ENCODE measurements at regions not wholly inside any gene's neighbourhood (a gene's known extent, or its start where the extent isn't known, plus 50 kb on each side); places are given as distances from the start of the nearest gene placed in this dataset.
A peak's percentile ranks its signal among the peaks of the same experiment; 100 is the strongest.
"Not testable (repeated sequence)": the region's sequence is repeated elsewhere in the genome, so short reads cannot be mapped to it uniquely, and the experiment has no call there.

- ATAC-seq (ENCODE audit: low FRiP score): no peak
- peak; percentile 4 to 35 for DNase-seq
- H3K27me3 ChIP-seq (ENCODE audit: control insufficient read depth in 1 of 2, insufficient read depth in 2 of 2, low read length in 1 of 2): no peaks in the 10 kb centered on the region
- no peaks in the 10 kb centered on the region for H3K4me1 ChIP-seq (ENCODE audit: control insufficient read depth in 1 of 2, insufficient read depth in 2 of 2, low read length in 2 of 2)
- intact Hi-C loops (cut with DNase I): no loop called here
- no peak overlapping the region for H3K27ac ChIP-seq (ENCODE audit: low read depth in 1 of 2, low read length in 2 of 2)
- H3K36me3 ChIP-seq (ENCODE audit: control insufficient read depth in 1 of 2, insufficient read depth in 2 of 2, low read length in 1 of 2): no peaks in the 10 kb centered on the region
- WGBS, 2 donors: 90 to 91% methylated on average over 5 of the region's 5 CpGs
- no peak overlapping the region for H3K4me3 ChIP-seq (ENCODE audit: low read length in 2 of 2)
- H3K9me3 ChIP-seq (ENCODE audit: control insufficient read depth, low read length): no peaks in the 10 kb centered on the region
Observed at GRCh38 chr1:30138891-30139290, 584.5 kb downstream of the MATN1 start.

- peak in 1 of 2 donors; percentile 2 for DNase-seq
- ATAC-seq (ENCODE audit: low FRiP score): no peak
- H3K27ac ChIP-seq (ENCODE audit: low read depth in 1 of 2, low read length in 2 of 2): no peak overlapping the region
- intact Hi-C loops (cut with DNase I): no loop called here
- H3K9me3 ChIP-seq (ENCODE audit: control insufficient read depth, low read length): no peaks in the 10 kb centered on the region
- WGBS, 2 donors: 85 to 86% methylated on average over 3 of the region's 3 CpGs
- H3K36me3 ChIP-seq (ENCODE audit: control insufficient read depth in 1 of 2, insufficient read depth in 2 of 2, low read length in 1 of 2): no peaks in the 10 kb centered on the region
- H3K27me3 ChIP-seq (ENCODE audit: control insufficient read depth in 1 of 2, insufficient read depth in 2 of 2, low read length in 1 of 2): no peaks in the 10 kb centered on the region
- H3K4me3 ChIP-seq (ENCODE audit: low read length in 2 of 2): no peak overlapping the region
- no peaks in the 10 kb centered on the region for H3K4me1 ChIP-seq (ENCODE audit: control insufficient read depth in 1 of 2, insufficient read depth in 2 of 2, low read length in 2 of 2)
Observed at GRCh38 chr1:30137001-30137400, 586.4 kb downstream of the MATN1 start.

- no peak overlapping the region for H3K27ac ChIP-seq (ENCODE audit: low read depth in 1 of 2, low read length in 2 of 2)
- H3K27me3 ChIP-seq (ENCODE audit: control insufficient read depth in 1 of 2, insufficient read depth in 2 of 2, low read length in 1 of 2): no peaks in the 10 kb centered on the region
- ATAC-seq (ENCODE audit: low FRiP score): no peak
Observed at GRCh38 chr1:30135698-30136097, 587.7 kb downstream of the MATN1 start.

GRCh38 chr1:30134466-30135217, 588.7 kb downstream of the MATN1 start:
- no peak overlapping the region for H3K27ac ChIP-seq (ENCODE audit: low read depth in 1 of 2, low read length in 2 of 2)
- no peaks in the 10 kb centered on the region for H3K36me3 ChIP-seq (ENCODE audit: control insufficient read depth in 1 of 2, insufficient read depth in 2 of 2, low read length in 1 of 2)
- no peak overlapping the region for H3K4me3 ChIP-seq (ENCODE audit: low read length in 2 of 2)
- intact Hi-C loops (cut with DNase I): no loop called here
- H3K9me3 ChIP-seq (ENCODE audit: control insufficient read depth, low read length): no peaks in the 10 kb centered on the region
- no peaks in the 10 kb centered on the region for H3K4me1 ChIP-seq (ENCODE audit: control insufficient read depth in 1 of 2, insufficient read depth in 2 of 2, low read length in 2 of 2)
- DNase-seq: peak; percentile 18 to 68
- no peaks in the 10 kb centered on the region for H3K27me3 ChIP-seq (ENCODE audit: control insufficient read depth in 1 of 2, insufficient read depth in 2 of 2, low read length in 1 of 2)
- 60 to 64% methylated on average over 18 of the region's 18 CpGs for WGBS, 2 donors
- ATAC-seq (ENCODE audit: low FRiP score): no peak

More at GRCh38 chr1:30135698-30136097, 587.7 kb downstream of the MATN1 start:
- intact Hi-C loops (cut with DNase I): no loop called here
- no peaks in the 10 kb centered on the region for H3K36me3 ChIP-seq (ENCODE audit: control insufficient read depth in 1 of 2, insufficient read depth in 2 of 2, low read length in 1 of 2)
- H3K9me3 ChIP-seq (ENCODE audit: control insufficient read depth, low read length): no peaks in the 10 kb centered on the region
- no peak overlapping the region for H3K4me3 ChIP-seq (ENCODE audit: low read length in 2 of 2)
- no peak for DNase-seq
- WGBS, 2 donors: 81 to 83% methylated on average over 4 of the region's 4 CpGs
- H3K4me1 ChIP-seq (ENCODE audit: control insufficient read depth in 1 of 2, insufficient read depth in 2 of 2, low read length in 2 of 2): no peaks in the 10 kb centered on the region

GRCh38 chr1:30133414-30134055, 589.9 kb downstream of the MATN1 start:
- ATAC-seq (ENCODE audit: low FRiP score): no peak
- no peaks in the 10 kb centered on the region for H3K36me3 ChIP-seq (ENCODE audit: control insufficient read depth in 1 of 2, insufficient read depth in 2 of 2, low read length in 1 of 2)
- H3K27me3 ChIP-seq (ENCODE audit: control insufficient read depth in 1 of 2, insufficient read depth in 2 of 2, low read length in 1 of 2): no peaks in the 10 kb centered on the region
- no peak overlapping the region for H3K27ac ChIP-seq (ENCODE audit: low read depth in 1 of 2, low read length in 2 of 2)
- H3K4me1 ChIP-seq (ENCODE audit: control insufficient read depth in 1 of 2, insufficient read depth in 2 of 2, low read length in 2 of 2): no peaks in the 10 kb centered on the region
- 78 to 84% methylated on average over 6 of the region's 6 CpGs for WGBS, 2 donors
- H3K4me3 ChIP-seq (ENCODE audit: low read length in 2 of 2): no peak overlapping the region
- no peak for DNase-seq
- intact Hi-C loops (cut with DNase I): no loop called here
- H3K9me3 ChIP-seq (ENCODE audit: control insufficient read depth, low read length): no peaks in the 10 kb centered on the region

- H3K27ac ChIP-seq (ENCODE audit: low read depth in 1 of 2, low read length in 2 of 2): no peak overlapping the region
- WGBS, 2 donors: 81 to 85% methylated on average over 10 of the region's 10 CpGs
- intact Hi-C loops (cut with DNase I): no loop called here
Observed at GRCh38 chr1:30132602-30133286, 590.6 kb downstream of the MATN1 start.

GRCh38 chr1:30130566-30130965, 592.8 kb downstream of the MATN1 start:
- 81 to 83% methylated on average over 2 of the region's 2 CpGs for WGBS, 2 donors
- H3K9me3 ChIP-seq (ENCODE audit: control insufficient read depth, low read length); ATAC-seq (ENCODE audit: low FRiP score); intact Hi-C loops (cut with DNase I); H3K27me3 ChIP-seq (ENCODE audit: control insufficient read depth in 1 of 2, insufficient read depth in 2 of 2, low read length in 1 of 2); H3K4me3 ChIP-seq (ENCODE audit: low read length in 2 of 2); H3K27ac ChIP-seq (ENCODE audit: low read depth in 1 of 2, low read length in 2 of 2); H3K4me1 ChIP-seq (ENCODE audit: control insufficient read depth in 1 of 2, insufficient read depth in 2 of 2, low read length in 2 of 2); H3K36me3 ChIP-seq (ENCODE audit: control insufficient read depth in 1 of 2, insufficient read depth in 2 of 2, low read length in 1 of 2): not testable (repeated sequence)
- peak in 1 of 2 donors; percentile 22 for DNase-seq

More at GRCh38 chr1:30132602-30133286, 590.6 kb downstream of the MATN1 start:
- DNase-seq: no peak
- Histone ChIP-seq H3K36me3 (ENCODE audit: control insufficient read depth in 1 of 2, insufficient read depth in 2 of 2, low read length in 1 of 2) (no peaks in the 10 kb centered on the region), H3K4me3 (ENCODE audit: low read length in 2 of 2) (no peak overlapping the region), H3K9me3 (ENCODE audit: control insufficient read depth, low read length) (no peaks in the 10 kb centered on the region), H3K4me1 (ENCODE audit: control insufficient read depth in 1 of 2, insufficient read depth in 2 of 2, low read length in 2 of 2) (no peaks in the 10 kb centered on the region), H3K27me3 (ENCODE audit: control insufficient read depth in 1 of 2, insufficient read depth in 2 of 2, low read length in 1 of 2) (no peaks in the 10 kb centered on the region)
- no peak for ATAC-seq (ENCODE audit: low FRiP score)

- ATAC-seq (ENCODE audit: low FRiP score) (no peak), DNase-seq (peak in 1 of 2 donors; percentile 39)
- Histone ChIP-seq H3K27ac (ENCODE audit: low read depth in 1 of 2, low read length in 2 of 2) (no peak overlapping the region), H3K36me3 (ENCODE audit: control insufficient read depth in 1 of 2, insufficient read depth in 2 of 2, low read length in 1 of 2) (no peaks in the 10 kb centered on the region), H3K9me3 (ENCODE audit: control insufficient read depth, low read length) (no peaks in the 10 kb centered on the region), H3K4me3 (ENCODE audit: low read length in 2 of 2) (no peak overlapping the region), H3K4me1 (ENCODE audit: control insufficient read depth in 1 of 2, insufficient read depth in 2 of 2, low read length in 2 of 2) (no peaks in the 10 kb centered on the region), H3K27me3 (ENCODE audit: control insufficient read depth in 1 of 2, insufficient read depth in 2 of 2, low read length in 1 of 2) (no peaks in the 10 kb centered on the region)
- intact Hi-C loops (cut with DNase I): no loop called here
- 83 to 87% methylated on average over 4 of the region's 4 CpGs for WGBS, 2 donors
Observed at GRCh38 chr1:30130099-30130498, 593.3 kb downstream of the MATN1 start.

All from aorta (tissue), 5 donors.